ENCODE measurements at regions not wholly inside any gene's neighbourhood (a gene's known extent, or its start where the extent isn't known, plus 50 kb on each side); places are given as distances from the start of the nearest gene placed in this dataset.

DNA sequence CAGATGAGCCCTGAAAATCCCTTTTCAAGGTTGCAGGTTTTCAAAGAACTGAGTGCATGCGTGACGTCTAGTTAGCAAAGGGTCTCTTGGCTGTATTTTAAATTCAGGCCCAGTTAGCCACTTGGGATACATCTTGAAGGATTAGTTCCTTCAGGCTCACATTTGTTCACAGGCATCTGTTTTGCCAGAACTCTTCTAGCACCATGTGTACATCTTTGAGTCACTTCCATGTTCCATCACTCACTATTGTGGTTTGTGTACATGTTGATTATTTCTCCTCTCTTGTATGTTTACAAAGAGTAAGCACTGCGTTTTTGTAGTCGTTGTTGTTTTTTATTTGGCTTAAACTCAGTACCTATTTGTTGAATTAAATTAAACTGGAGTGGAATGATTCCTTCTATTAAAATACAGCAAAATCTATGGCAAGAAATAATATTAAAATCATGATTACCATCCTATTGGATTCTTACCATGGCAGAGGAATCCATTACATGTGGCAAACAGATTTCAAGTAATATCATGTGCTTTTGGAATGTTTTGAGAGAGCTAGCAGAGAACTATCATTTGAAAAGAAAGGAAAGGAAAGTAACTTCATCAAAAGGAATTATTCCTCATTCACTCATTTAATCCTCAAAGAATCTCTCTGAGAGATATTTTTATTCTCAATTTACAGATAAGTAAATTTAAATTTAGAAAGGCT lies 438.9 kb upstream of the FAR2 start:
- dilution Hi-C loops (cut with MboI; ENCODE audit: extremely low pct_ligation_motif_present, low sequenced_read_pairs), result no loop called here

DNA sequence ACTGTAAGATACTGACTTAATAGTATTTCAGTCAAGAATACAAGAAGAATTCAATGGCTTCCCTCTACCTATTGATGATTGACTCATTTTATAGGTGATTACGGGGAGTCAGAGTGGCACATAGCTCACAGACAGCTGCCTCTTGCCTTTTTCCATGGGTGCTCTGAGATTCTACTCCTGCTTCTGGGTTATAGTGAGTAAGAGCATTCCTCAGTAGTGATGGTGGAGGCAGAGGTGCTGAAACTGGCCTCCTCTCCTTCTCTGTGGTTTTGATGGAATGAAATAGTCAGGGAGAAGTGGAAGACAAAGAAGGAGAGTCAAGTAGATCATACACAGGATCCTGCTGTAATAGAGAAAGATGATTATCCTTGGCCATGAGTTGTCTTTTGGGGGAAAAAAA lies 438.2 kb upstream of the FAR2 start:
- peak; percentile 19 for DNase-seq (ENCODE audit: low read depth, low spot score)
- no peaks in the 10 kb centered on the region for H4K20me1 ChIP-seq (ENCODE audit: control insufficient read depth, extremely low read depth, insufficient read depth, low read length)
- no peaks in the 10 kb centered on the region for H3K9me1 ChIP-seq (ENCODE audit: control insufficient read depth, extremely low read depth, insufficient read depth, low read length)
- H3K9ac ChIP-seq (ENCODE audit: control insufficient read depth, extremely low read depth, insufficient read depth, low read length), result no peak overlapping the region
- no peak overlapping the region for H2AFZ ChIP-seq (ENCODE audit: control insufficient read depth, low read length)
- H3K9me3 ChIP-seq (ENCODE audit: control insufficient read depth, low read depth, low read length), result no peaks in the 10 kb centered on the region
- no peak for TF ChIP-seq EZH2 (IDR thresholded peaks at IDR 0.05; ENCODE audit: low read length)
- TF ChIP-seq, protein P1, sequence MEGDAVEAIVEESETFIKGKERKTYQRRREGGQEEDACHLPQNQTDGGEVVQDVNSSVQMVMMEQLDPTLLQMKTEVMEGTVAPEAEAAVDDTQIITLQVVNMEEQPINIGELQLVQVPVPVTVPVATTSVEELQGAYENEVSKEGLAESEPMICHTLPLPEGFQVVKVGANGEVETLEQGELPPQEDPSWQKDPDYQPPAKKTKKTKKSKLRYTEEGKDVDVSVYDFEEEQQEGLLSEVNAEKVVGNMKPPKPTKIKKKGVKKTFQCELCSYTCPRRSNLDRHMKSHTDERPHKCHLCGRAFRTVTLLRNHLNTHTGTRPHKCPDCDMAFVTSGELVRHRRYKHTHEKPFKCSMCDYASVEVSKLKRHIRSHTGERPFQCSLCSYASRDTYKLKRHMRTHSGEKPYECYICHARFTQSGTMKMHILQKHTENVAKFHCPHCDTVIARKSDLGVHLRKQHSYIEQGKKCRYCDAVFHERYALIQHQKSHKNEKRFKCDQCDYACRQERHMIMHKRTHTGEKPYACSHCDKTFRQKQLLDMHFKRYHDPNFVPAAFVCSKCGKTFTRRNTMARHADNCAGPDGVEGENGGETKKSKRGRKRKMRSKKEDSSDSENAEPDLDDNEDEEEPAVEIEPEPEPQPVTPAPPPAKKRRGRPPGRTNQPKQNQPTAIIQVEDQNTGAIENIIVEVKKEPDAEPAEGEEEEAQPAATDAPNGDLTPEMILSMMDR (optimal IDR thresholded peaks at IDR 0.05 in 1 of 3, IDR thresholded peaks at IDR 0.05 in 1 of 3, conservative IDR thresholded peaks at IDR 0.05 in 1 of 3; ENCODE audit: extremely low read depth in 1 of 3, insufficient read depth in 2 of 3, low read length in 3 of 3), result no peak
- H3K27me3 ChIP-seq (ENCODE audit: control insufficient read depth, extremely low read depth, insufficient read depth, low read length), result no peaks in the 10 kb centered on the region
- FAIRE-seq, result peak; percentile 90
- dilution Hi-C loops (cut with MboI; ENCODE audit: extremely low pct_ligation_motif_present, low sequenced_read_pairs), result no loop called here
- no peak overlapping the region for H3K4me3 ChIP-seq (ENCODE audit: control insufficient read depth in 2 of 3, extremely low read depth in 1 of 3, insufficient read depth in 2 of 3, low read depth in 1 of 3, low read length in 3 of 3)
- H3K36me3 ChIP-seq (ENCODE audit: control insufficient read depth in 2 of 2, extremely low read depth in 1 of 2, insufficient read depth in 2 of 2, low read length in 2 of 2), result no peaks in the 10 kb centered on the region
- no peak overlapping the region for H3K27ac ChIP-seq (ENCODE audit: control insufficient read depth, insufficient read depth, low read length)
- H3K4me1 ChIP-seq (ENCODE audit: control insufficient read depth, extremely low read depth, insufficient read depth, low read length), result peaks cover 9% of the 10 kb centered on the region
- no peak overlapping the region for H3K4me2 ChIP-seq (ENCODE audit: control insufficient read depth, extremely low read depth, insufficient read depth, low read depth, low read length)
- no peaks in the 10 kb centered on the region for H3K79me2 ChIP-seq (ENCODE audit: control insufficient read depth, insufficient read depth, low read length)

More for the DNA sequence above, 438.9 kb upstream of the FAR2 start:
- DNase-seq (ENCODE audit: low read depth, low spot score) (no peak), FAIRE-seq (peak; percentile 36)
- no peaks in the 10 kb centered on the region for H3K27me3 ChIP-seq (ENCODE audit: control insufficient read depth, extremely low read depth, insufficient read depth, low read length)
- no peak overlapping the region for H2AFZ ChIP-seq (ENCODE audit: control insufficient read depth, low read length)
- H3K9ac ChIP-seq (ENCODE audit: control insufficient read depth, extremely low read depth, insufficient read depth, low read length), result no peak overlapping the region
- H3K36me3 ChIP-seq (ENCODE audit: control insufficient read depth in 2 of 2, extremely low read depth in 1 of 2, insufficient read depth in 2 of 2, low read length in 2 of 2), result no peaks in the 10 kb centered on the region
- peaks cover 9% of the 10 kb centered on the region for H3K4me1 ChIP-seq (ENCODE audit: control insufficient read depth, extremely low read depth, insufficient read depth, low read length)
- no peaks in the 10 kb centered on the region for H3K9me3 ChIP-seq (ENCODE audit: control insufficient read depth, low read depth, low read length)
- TF ChIP-seq EZH2 (IDR thresholded peaks at IDR 0.05; ENCODE audit: low read length), result no peak
- TF ChIP-seq, protein P1 (optimal IDR thresholded peaks at IDR 0.05 in 1 of 3, IDR thresholded peaks at IDR 0.05 in 1 of 3, conservative IDR thresholded peaks at IDR 0.05 in 1 of 3; ENCODE audit: extremely low read depth in 1 of 3, insufficient read depth in 2 of 3, low read length in 3 of 3), result no peak
- no peaks in the 10 kb centered on the region for H4K20me1 ChIP-seq (ENCODE audit: control insufficient read depth, extremely low read depth, insufficient read depth, low read length)
- H3K4me3 ChIP-seq (ENCODE audit: control insufficient read depth in 2 of 3, extremely low read depth in 1 of 3, insufficient read depth in 2 of 3, low read depth in 1 of 3, low read length in 3 of 3), result no peak overlapping the region
- H3K27ac ChIP-seq (ENCODE audit: control insufficient read depth, insufficient read depth, low read length), result no peak overlapping the region
- H3K79me2 ChIP-seq (ENCODE audit: control insufficient read depth, insufficient read depth, low read length), result no peaks in the 10 kb centered on the region
- H3K4me2 ChIP-seq (ENCODE audit: control insufficient read depth, extremely low read depth, insufficient read depth, low read depth, low read length), result no peak overlapping the region
- H3K9me1 ChIP-seq (ENCODE audit: control insufficient read depth, extremely low read depth, insufficient read depth, low read length), result no peaks in the 10 kb centered on the region

Measured in keratinocyte (primary cell).